ENCODE measurements at regions not wholly inside any gene's neighbourhood (a gene's known extent, or its start where the extent isn't known, plus 50 kb on each side); places are given as distances from the start of the nearest gene placed in this dataset.

DNA sequence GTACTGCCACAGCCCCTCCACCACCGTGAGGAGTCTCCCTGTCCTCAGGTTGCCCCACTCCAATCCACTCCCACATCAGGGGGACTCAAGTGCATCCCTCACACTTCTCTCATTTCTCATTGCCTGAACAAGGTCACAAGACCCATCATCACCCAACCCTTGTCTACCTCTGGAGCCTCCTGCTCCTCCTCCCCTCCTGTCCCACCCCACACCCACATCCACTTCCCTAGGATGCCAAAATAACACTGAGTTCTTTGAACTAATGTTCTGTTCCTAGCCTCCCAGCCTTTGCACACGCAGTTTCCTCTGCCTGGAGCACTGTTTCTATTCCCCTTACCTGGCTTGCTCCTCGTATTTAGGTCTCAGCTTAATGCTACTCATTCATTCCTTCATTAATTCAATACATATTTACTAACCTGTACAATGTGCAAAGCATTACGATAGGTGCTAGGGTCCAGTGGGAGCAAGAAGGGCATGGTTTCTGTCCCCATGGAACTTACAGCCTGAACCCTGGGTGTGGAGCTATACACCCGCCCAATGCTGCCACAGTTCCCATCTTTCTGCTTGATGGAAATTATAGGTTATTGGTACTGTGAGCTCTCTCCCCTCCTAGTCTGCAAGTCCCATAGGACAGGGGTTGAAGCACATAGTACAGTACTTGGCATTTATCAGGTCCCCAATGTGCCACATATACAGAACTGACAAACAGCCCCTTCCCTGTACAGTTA, 96.1 kb upstream of the GRIK3 start:
- no peak for DNase-seq

DNA sequence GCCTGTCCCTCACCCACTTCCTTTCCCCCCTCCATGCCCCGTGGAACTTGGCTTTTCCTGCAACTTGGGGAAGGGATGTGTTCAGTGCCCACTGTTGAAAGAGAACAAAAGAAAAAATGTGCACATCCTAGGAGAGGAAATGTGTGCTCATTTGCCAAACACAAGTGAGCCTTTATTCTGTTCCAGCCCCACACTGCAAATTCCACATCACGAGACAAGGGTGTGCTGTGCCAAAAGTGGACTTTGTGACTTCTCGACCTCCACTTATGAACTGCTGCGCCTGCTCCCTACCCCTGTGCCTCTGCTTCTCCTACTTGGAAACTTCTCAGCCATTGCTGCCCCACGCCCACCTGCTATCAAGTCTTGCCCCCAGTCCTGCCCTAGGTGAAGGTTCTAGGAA, 97.0 kb upstream of the GRIK3 start:
- no peak for DNase-seq

- DNase-seq, result peak; percentile 64 to 82
Measured at GRCh38 chr1:37133276-37134145, 99.2 kb upstream of the GRIK3 start.

DNA sequence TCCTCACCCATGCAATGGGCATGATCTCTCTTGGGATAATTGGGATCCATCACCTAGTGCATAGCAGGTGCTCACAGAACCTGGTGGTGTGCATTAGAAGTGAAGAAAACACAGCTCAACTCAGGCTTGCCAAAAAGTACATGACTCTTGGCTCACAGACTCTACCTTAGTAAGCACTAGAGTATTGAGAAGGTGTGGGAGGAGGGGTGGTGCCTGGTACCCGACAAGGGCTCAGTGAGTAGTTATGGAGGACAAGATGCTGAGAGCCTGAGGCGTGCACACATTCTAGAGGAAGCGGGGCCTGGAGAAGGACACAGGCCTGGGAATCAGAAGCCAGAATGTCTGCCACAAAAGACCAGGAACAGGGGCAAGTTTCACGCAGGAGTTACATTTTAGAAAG, 100.3 kb upstream of the GRIK3 start:
- DNase-seq, result no peak

DNA sequence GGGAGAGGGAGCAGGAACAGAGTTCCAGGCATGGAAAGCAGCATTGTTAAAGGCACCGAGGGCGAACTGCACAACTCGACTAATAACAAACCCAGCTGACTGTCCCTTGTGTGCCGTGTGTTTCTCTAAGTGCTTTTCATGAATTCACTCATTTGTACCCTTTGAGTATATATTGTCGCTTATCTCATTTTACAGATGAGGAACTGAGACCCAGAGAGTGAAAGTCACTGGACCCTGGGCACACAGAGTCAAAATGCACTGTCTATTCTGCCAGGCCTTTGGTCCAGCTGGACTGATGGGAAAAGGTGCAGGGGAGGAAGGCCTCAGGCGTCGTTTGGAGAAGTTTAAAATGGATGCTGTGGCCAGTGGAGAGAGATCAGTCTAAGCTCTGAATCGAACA, 100.7 kb upstream of the GRIK3 start:
- DNase-seq, result no peak

GRCh38 chr1:37137014-37137413, 102.7 kb upstream of the GRIK3 start:
- peak in 1 of 2 experiments; percentile 68 for DNase-seq

DNA sequence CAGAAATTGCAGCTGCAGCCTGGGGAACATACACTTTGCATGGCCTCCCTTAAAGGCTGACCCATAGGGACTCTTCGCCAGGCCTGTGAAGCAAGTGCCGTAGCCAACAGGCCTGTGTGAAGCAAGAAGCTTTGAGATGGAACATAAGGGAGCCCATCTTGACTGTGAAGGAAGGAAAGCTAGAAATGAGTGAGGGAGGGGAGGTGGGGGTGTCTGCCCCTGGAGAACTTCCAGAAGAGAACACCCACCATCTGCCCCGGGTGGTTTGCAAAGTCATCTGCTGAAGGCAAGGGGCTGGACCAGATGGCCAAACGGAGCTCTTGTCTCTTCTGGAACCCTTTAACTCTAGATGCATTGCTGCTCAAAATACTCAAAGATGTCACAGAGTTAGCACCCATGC, 103.3 kb upstream of the GRIK3 start:
- DNase-seq, result peak; percentile 21 to 79

- no peak for DNase-seq
Measured at GRCh38 chr1:37143800-37144199, 109.5 kb upstream of the GRIK3 start.

GRCh38 chr1:37146071-37146470, 111.8 kb upstream of the GRIK3 start:
- no peak for DNase-seq

- DNase-seq, result peak; percentile 16 to 40
Measured at GRCh38 chr1:37147392-37147831, 113.1 kb upstream of the GRIK3 start.

- DNase-seq, result peak in 1 of 2 experiments; percentile 45
Measured at GRCh38 chr1:37147906-37148305, 113.6 kb upstream of the GRIK3 start.

DNA sequence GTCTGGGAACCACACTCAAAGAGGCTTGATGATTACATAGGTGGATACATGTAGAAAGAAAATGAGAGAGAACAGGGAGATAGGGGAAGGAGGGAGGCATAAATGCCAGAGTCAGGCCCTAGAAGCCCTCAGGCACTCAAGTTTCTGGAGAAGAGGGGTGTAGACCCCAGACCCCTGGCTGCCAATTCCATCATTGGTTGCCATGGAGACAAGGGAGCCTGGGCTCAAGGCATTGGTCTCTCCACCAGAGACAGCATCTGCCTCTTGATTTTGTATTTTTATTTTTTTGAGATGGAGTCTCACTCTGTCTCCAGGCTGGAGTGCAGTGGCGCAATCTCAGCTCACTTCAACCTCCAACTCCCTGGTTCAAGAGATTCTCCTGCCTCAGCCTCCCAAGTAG, 114.3 kb upstream of the GRIK3 start:
- no peak for DNase-seq

DNA sequence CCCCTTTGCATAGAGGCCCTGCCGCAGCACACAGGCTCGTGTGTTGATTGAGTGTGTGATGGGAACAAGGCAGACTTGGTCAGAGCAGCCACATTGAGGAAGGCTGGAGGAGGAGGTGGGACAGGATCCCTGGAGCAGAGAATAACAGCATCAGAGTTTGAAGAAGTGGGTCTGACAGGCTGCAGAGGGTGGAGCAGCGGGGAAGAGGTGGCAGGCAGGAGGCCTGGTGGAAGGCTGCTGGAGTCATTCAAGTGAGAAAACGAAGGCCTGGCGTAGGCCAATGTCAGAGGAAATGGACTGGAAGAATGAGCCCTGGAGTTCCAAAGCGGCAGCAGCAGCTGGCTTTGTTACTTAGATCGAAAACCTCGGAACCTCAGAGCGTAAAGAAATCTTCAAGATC, 115.0 kb upstream of the GRIK3 start:
- DNase-seq, result peak; percentile 90 to 91

- no peak for DNase-seq
Measured at GRCh38 chr1:37150986-37151385, 116.7 kb upstream of the GRIK3 start.

DNA sequence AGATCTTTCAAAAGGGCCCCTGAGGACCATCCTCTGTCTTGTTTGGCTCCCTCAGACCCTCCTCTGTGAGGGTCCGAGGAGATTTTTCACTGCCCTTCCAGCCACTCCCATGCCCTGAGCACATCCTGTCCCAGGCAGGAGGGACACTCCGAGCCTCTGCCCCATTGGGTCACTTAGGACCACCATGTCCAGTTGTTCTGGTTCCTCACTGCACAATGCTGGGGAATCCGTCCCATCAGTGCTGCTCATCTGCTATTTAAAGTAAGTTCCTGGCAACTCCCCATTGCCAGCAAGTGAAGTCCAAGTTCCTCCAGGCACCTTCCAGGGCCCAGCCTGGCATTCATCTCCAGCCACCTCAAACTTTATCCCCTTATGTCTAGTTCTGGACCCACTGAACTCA, 117.5 kb upstream of the GRIK3 start:
- no peak for DNase-seq

DNA sequence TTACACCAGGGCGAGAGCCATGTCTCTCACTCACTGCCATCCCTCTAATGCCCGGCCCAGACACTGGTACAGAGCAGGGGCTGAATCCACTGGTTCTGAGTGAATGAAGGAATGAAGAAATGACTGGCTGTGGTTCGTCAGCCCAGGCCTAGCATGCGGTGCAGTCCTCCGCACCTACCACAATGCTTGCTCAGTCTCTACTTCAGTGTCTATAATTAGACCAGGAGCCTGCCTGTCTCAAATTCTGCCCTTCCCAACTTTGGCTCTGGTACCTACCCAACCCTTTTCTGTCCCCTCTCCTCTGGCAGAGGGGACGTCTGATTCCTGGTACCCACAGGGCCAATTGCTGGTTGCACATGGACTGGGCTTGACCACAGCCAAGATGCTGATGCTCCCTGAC, 118.2 kb upstream of the GRIK3 start:
- DNase-seq, result no peak

DNA sequence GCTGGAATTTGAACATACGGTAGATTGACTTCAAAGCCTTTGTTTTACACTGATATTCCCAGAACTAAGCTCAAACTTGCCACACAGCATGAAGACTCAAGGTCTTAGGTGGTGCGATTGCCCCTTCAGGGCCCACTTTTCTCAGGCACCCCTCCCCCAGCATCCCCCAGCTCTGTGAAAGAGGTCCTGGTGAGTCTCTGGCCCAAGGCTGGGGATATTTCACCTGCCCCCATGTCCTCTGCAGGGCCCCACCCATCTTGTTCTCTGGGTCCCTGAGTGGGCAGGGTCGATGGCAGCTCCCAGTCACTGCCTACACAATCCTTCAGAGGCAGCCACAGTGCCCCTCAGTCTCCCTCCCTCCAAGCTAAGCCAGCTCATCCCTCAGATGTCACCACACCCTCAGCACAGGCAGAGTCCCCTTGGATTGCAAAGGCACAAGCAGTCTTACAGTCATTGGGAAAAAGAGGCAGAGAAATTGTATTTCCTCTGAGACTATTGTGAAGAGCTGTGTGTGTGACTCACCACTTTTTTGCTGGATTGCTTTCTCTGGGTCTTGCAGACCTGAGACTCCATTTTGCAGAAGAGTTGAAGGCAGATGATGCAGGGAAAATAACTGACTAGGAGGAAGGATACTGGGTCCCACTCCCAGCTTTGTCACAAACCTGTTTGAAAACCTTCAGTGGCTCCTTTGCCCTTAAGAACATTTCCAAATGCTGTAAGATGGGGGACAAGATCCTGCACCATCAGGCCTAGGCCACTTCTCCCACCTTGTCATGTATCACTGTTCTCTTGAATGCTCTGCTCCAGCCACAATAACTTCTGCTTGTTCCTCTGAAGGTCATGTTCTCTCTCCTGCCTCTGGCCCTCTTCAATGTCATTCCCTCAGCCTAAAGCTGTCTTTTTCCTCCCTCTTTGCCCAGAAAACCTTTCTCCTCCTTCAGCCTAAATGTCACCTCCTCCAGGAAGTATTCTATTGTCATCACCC, 119.1 kb upstream of the GRIK3 start:
- DNase-seq, result no peak

- DNase-seq, result no peak
Measured at GRCh38 chr1:37156646-37157045, 122.3 kb upstream of the GRIK3 start.

GRCh38 chr1:37157634-37158033, 123.3 kb upstream of the GRIK3 start:
- DNase-seq, result no peak

GRCh38 chr1:37158113-37158749, 123.9 kb upstream of the GRIK3 start:
- no peak for DNase-seq

GRCh38 chr1:37159102-37159501, 124.8 kb upstream of the GRIK3 start:
- no peak for DNase-seq

DNA sequence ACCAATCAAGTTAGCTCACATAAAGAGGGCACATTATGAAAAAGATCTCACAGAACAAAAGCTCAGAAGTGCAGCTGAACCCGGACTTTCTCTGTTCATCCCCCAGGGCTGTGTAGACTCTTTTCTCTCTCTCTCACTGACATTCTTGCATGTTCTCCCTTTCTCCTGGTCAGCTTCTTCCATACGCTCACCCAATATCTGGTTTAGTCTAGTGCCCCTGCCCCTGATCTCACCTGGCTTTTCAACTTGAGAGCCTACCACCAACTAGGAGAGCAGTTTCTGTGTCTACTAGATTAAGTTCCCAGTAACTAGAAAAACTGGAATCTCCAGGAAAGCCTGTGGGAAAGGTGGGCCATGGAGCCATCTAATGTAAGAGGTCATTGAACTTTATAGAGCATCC, 126.9 kb upstream of the GRIK3 start:
- no peak for DNase-seq

GRCh38 chr1:37162059-37162458, 127.7 kb upstream of the GRIK3 start:
- no peak for DNase-seq
